ENCODE measurements at regions not wholly inside any gene's neighbourhood (a gene's known extent, or its start where the extent isn't known, plus 50 kb on each side); places are given as distances from the start of the nearest gene placed in this dataset.

DNA sequence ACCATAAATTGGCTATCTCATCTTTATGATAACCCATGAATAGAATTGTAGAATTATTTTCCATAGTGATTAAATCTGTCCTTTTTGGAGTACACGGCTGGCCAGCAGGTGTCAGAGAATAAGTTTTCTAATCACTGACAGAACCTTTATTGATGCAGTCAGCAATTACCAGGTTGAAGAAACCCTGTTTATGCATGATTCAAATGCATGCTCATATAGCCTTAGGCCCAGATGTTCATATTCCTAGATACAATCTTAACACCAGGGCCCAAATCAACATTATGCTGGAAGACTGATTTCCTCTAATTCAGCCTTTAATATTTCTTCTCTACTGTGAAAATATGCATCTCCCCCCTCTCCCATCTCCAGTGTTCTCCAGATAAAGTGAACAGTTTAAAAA lies 243.5 kb upstream of the DCBLD2 start:
- H3K4me2 ChIP-seq (ENCODE audit: insufficient read depth, insufficient read length, low read length) = no peak overlapping the region
- no peak overlapping the region for H3K4me3 Mint-ChIP-seq
- H2BK20ac ChIP-seq (ENCODE audit: low read depth, low read length, poor library complexity, severe bottlenecking) = no peak overlapping the region
- H3K4me1 Mint-ChIP-seq = peaks cover 0 to 9% of the 10 kb centered on the region in 2 experiments; a peak in 2 of 4 replicates
- H2AFZ ChIP-seq (ENCODE audit: low read length) = no peak overlapping the region
- no peak overlapping the region for H4K5ac ChIP-seq (ENCODE audit: insufficient read length, low read depth, low read length)
- no peak overlapping the region for H2BK5ac ChIP-seq (ENCODE audit: insufficient read length, low read length)
- no peak overlapping the region for H3K27ac ChIP-seq (ENCODE audit: insufficient read length, low read depth, low read length)
- no peaks in the 10 kb centered on the region for H3K23me2 ChIP-seq (ENCODE audit: insufficient read length, low read depth, low read length, poor library complexity, severe bottlenecking)
- peaks cover 15% of the 10 kb centered on the region in 2 experiments for H3K9me3 Mint-ChIP-seq
- H3T11ph ChIP-seq (ENCODE audit: low read length) = no peak overlapping the region
- no peaks in the 10 kb centered on the region for H3K9me3 ChIP-seq (ENCODE audit: control insufficient read depth, low read depth, low read length)
- H2BK12ac ChIP-seq (ENCODE audit: insufficient read length, low read depth, low read length) = no peak overlapping the region
- no peaks in the 10 kb centered on the region for H4K20me1 ChIP-seq (ENCODE audit: control insufficient read depth, insufficient read depth, insufficient read length)
- no peaks in the 10 kb centered on the region for H3K27me3 Mint-ChIP-seq (ENCODE audit: low read depth)
- H4K91ac ChIP-seq (ENCODE audit: insufficient read length, low read depth, low read length) = no peak overlapping the region
- no peak overlapping the region for H3K18ac ChIP-seq (ENCODE audit: insufficient read length, low read depth, low read length)
- H3K4ac ChIP-seq (ENCODE audit: low read depth, low read length) = no peak overlapping the region
- H3K79me1 ChIP-seq (ENCODE audit: insufficient read depth, low read depth, low read length, poor library complexity, severe bottlenecking) = no peaks in the 10 kb centered on the region
- no peak overlapping the region for H3K27ac Mint-ChIP-seq
- H3K14ac ChIP-seq (ENCODE audit: insufficient read depth, low read length) = no peak overlapping the region
- no peak overlapping the region for H2BK15ac ChIP-seq (ENCODE audit: low read depth, low read length)
- no peaks in the 10 kb centered on the region for H3K4me1 ChIP-seq (ENCODE audit: insufficient read depth, low read length)
- no peaks in the 10 kb centered on the region for H3K79me2 ChIP-seq (ENCODE audit: insufficient read depth, low read length)
- H3K36me3 Mint-ChIP-seq (ENCODE audit: insufficient read depth in 1 of 3, low read depth in 3 of 3) = peaks cover 0 to 13% (median 5%) of the 10 kb centered on the region in 3 experiments; a peak in 6 of 7 replicates
- no peak overlapping the region for H4K8ac ChIP-seq (replicated peaks; ENCODE audit: insufficient read length, low read depth, low read length)
- WGBS (ENCODE audit: extremely low coverage, insufficient read length, low lambda C conversion rate) = no CpG with 5 or more reads among the region's 1 CpG
- no peak overlapping the region for H3K9ac ChIP-seq (ENCODE audit: extremely low read depth, insufficient read length, low read length)
- H3K56ac ChIP-seq (ENCODE audit: insufficient read length, low read depth, low read length) = no peak overlapping the region
- no peak overlapping the region for H2BK120ac ChIP-seq (ENCODE audit: low read depth, low read length, poor library complexity, severe bottlenecking)
- no peak overlapping the region for H2AK5ac ChIP-seq (ENCODE audit: insufficient read length, low read length)
- no peak for DNase-seq
- H3K23ac ChIP-seq (ENCODE audit: insufficient read length, low read depth, low read length) = no peak overlapping the region
- TF ChIP-seq, protein P1, sequence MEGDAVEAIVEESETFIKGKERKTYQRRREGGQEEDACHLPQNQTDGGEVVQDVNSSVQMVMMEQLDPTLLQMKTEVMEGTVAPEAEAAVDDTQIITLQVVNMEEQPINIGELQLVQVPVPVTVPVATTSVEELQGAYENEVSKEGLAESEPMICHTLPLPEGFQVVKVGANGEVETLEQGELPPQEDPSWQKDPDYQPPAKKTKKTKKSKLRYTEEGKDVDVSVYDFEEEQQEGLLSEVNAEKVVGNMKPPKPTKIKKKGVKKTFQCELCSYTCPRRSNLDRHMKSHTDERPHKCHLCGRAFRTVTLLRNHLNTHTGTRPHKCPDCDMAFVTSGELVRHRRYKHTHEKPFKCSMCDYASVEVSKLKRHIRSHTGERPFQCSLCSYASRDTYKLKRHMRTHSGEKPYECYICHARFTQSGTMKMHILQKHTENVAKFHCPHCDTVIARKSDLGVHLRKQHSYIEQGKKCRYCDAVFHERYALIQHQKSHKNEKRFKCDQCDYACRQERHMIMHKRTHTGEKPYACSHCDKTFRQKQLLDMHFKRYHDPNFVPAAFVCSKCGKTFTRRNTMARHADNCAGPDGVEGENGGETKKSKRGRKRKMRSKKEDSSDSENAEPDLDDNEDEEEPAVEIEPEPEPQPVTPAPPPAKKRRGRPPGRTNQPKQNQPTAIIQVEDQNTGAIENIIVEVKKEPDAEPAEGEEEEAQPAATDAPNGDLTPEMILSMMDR (conservative IDR thresholded peaks at IDR 0.05) = no peak
- no peaks in the 10 kb centered on the region for H3K27me3 ChIP-seq (ENCODE audit: insufficient read depth, low read length)
